Umbilical cord (tissue), 1 donor: ENCODE measurements at regions not wholly inside any gene's neighbourhood (a gene's known extent, or its start where the extent isn't known, plus 50 kb on each side); places are given as distances from the start of the nearest gene placed in this dataset.
A peak's percentile ranks its signal among the peaks of the same experiment; 100 is the strongest.

ENCODE experiments used
- DNase-seq: peaks from one replicate; pipeline ENCODE4 v3.0.0-alpha.2; 2015; ENCODE audit warnings: low spot score

- no peak for DNase-seq
Observed at GRCh38 chr14:104385531-104386101, 193.9 kb upstream of the C14orf180 start.

GRCh38 chr14:104386151-104386841 is 193.3 kb upstream of the C14orf180 start:
- DNase-seq = no peak

GRCh38 chr14:104387022-104388010 is 192.2 kb upstream of the C14orf180 start:
- DNase-seq = no peak

- DNase-seq = no peak
Observed at GRCh38 chr14:104388011-104388521, 191.5 kb upstream of the C14orf180 start.

- DNase-seq = no peak
Observed at GRCh38 chr14:104388541-104389325, 190.8 kb upstream of the C14orf180 start.

- no peak for DNase-seq
Observed at GRCh38 chr14:104389326-104390220, 190.0 kb upstream of the C14orf180 start.

- DNase-seq = no peak
Observed at GRCh38 chr14:104390221-104390931, 189.2 kb upstream of the C14orf180 start.

GRCh38 chr14:104390941-104391901 is 188.3 kb upstream of the C14orf180 start:
- no peak for DNase-seq

- DNase-seq = no peak
Observed at GRCh38 chr14:104392001-104392395, 187.6 kb upstream of the C14orf180 start.

- DNase-seq = no peak
Observed at GRCh38 chr14:104392396-104393198, 187.0 kb upstream of the C14orf180 start.

GRCh38 chr14:104393199-104393897 is 186.2 kb upstream of the C14orf180 start:
- no peak for DNase-seq

GRCh38 chr14:104393898-104394381 is 185.6 kb upstream of the C14orf180 start:
- DNase-seq = peak; percentile 88

- no peak for DNase-seq
Observed at GRCh38 chr14:104394409-104394851, 185.1 kb upstream of the C14orf180 start.

GRCh38 chr14:104395276-104395675 is 184.3 kb upstream of the C14orf180 start:
- DNase-seq = no peak

GRCh38 chr14:104395941-104396681 is 183.5 kb upstream of the C14orf180 start:
- no peak for DNase-seq
